WTC11 (cell line): ENCODE measurements at regions not wholly inside any gene's neighbourhood (a gene's known extent, or its start where the extent isn't known, plus 50 kb on each side); places are given as distances from the start of the nearest gene placed in this dataset.

Experiments used
- FOXK1 ChIP-seq: sonication (generic); formaldehyde crosslinking; IDR thresholded peaks from 2 replicates; pipeline ENCODE4 v1.8.0; 2022; ENCODE audit warnings: mild to moderate bottlenecking, moderate library complexity, missing genetic modification reagents
- RELA ChIP-seq: sonication (generic); formaldehyde crosslinking; IDR thresholded peaks from 2 replicates; pipeline ENCODE4 v1.8.1; 2022; ENCODE audit warnings: missing genetic modification reagents, mild to moderate bottlenecking, borderline replicate concordance
- TF ChIP-seq, protein P1 (sequence below): fragments of 200-600 bp; IDR thresholded peaks from 2 replicates; pipeline ENCODE4 v1.8.0; 2022; ENCODE audit warnings: antibody characterized with exemption
- TF ChIP-seq, protein P2 (sequence below): sonication (generic); formaldehyde crosslinking; IDR thresholded peaks from 2 replicates; pipeline ENCODE4 v1.8.1; 2023; ENCODE audit warnings: mild to moderate bottlenecking, missing genetic modification reagents, moderate library complexity
- TF ChIP-seq, protein P3 (sequence below): sonication (generic); formaldehyde crosslinking; conservative IDR thresholded peaks from 2 replicates; pipeline ENCODE4 v1.8.1; 2022; ENCODE audit warnings: mild to moderate bottlenecking, missing genetic modification reagents
- TF ChIP-seq, protein P4 (sequence below): sonication (generic); formaldehyde crosslinking; IDR thresholded peaks from 2 replicates; pipeline ENCODE4 v1.8.1; 2023; ENCODE audit warnings: mild to moderate bottlenecking, missing genetic modification reagents, moderate library complexity
- TF ChIP-seq, protein P5 (sequence below): sonication (generic); formaldehyde crosslinking; IDR thresholded peaks from 2 replicates; pipeline ENCODE4 v1.8.0; 2022; ENCODE audit warnings: mild to moderate bottlenecking, missing genetic modification reagents
- TF ChIP-seq, protein P6 (sequence below): sonication (generic); formaldehyde crosslinking; IDR thresholded peaks from 2 replicates; pipeline ENCODE4 v1.8.0; 2022; ENCODE audit warnings: mild to moderate bottlenecking, missing genetic modification reagents
- TF ChIP-seq, protein P7 (sequence below): sonication (generic); formaldehyde crosslinking; IDR thresholded peaks from 2 replicates; pipeline ENCODE4 v1.8.1; 2022; ENCODE audit warnings: low read depth, missing genetic modification reagents, borderline replicate concordance
- TF ChIP-seq, protein P8 (sequence below): sonication (generic); formaldehyde crosslinking; IDR thresholded peaks from 2 replicates; pipeline ENCODE4 v1.8.0; 2023; ENCODE audit warnings: missing genetic modification reagents, mild to moderate bottlenecking, borderline replicate concordance
- TF ChIP-seq, protein P9 (sequence below): fragments of 250-450 bp; sonication (Bioruptor Pico); IDR thresholded peaks from 2 replicates; pipeline ENCODE4 v2.1.2; 2022; ENCODE audit warnings: mild to moderate bottlenecking, moderate library complexity

DNA sequence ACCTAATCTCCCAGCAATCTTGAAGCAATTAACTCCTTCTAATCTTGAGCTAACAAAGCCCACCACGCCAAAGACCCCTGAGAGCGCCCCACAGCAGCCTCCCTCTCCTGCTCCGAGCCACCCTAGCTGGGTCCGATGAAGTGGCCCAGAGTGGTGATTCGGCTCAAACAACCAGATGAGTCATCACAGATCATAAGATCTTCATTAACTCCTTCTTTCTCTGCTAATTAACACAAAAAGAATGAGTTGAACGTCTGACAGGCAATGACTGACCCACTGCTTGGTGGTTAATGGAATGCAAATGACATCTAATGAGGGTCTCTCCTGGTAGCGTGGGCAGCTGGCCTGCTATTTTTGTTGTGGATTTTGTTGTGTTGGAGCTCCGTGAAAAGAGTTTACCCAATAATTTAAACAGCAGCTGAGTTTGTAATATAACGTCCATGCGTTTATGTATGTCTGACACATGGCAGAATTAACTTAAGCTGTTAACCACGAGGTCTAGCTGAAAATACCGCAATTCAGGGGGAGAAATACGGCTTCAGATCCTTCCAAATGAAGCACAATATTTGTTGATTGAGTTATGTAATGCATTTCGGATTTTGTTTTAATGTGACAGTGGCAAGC, 161.4 kb downstream of the RAB11FIP2 start:
- TF ChIP-seq, protein P1, sequence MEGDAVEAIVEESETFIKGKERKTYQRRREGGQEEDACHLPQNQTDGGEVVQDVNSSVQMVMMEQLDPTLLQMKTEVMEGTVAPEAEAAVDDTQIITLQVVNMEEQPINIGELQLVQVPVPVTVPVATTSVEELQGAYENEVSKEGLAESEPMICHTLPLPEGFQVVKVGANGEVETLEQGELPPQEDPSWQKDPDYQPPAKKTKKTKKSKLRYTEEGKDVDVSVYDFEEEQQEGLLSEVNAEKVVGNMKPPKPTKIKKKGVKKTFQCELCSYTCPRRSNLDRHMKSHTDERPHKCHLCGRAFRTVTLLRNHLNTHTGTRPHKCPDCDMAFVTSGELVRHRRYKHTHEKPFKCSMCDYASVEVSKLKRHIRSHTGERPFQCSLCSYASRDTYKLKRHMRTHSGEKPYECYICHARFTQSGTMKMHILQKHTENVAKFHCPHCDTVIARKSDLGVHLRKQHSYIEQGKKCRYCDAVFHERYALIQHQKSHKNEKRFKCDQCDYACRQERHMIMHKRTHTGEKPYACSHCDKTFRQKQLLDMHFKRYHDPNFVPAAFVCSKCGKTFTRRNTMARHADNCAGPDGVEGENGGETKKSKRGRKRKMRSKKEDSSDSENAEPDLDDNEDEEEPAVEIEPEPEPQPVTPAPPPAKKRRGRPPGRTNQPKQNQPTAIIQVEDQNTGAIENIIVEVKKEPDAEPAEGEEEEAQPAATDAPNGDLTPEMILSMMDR: no peak
- TF ChIP-seq, protein P2, sequence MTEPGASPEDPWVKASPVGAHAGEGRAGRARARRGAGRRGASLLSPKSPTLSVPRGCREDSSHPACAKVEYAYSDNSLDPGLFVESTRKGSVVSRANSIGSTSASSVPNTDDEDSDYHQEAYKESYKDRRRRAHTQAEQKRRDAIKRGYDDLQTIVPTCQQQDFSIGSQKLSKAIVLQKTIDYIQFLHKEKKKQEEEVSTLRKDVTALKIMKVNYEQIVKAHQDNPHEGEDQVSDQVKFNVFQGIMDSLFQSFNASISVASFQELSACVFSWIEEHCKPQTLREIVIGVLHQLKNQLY (CRISPR knock-in tag): no peak
- TF ChIP-seq, protein P3, sequence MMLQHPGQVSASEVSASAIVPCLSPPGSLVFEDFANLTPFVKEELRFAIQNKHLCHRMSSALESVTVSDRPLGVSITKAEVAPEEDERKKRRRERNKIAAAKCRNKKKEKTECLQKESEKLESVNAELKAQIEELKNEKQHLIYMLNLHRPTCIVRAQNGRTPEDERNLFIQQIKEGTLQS (CRISPR knock-in tag): no peak
- TF ChIP-seq, protein P4, sequence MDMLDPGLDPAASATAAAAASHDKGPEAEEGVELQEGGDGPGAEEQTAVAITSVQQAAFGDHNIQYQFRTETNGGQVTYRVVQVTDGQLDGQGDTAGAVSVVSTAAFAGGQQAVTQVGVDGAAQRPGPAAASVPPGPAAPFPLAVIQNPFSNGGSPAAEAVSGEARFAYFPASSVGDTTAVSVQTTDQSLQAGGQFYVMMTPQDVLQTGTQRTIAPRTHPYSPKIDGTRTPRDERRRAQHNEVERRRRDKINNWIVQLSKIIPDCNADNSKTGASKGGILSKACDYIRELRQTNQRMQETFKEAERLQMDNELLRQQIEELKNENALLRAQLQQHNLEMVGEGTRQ (CRISPR knock-in tag): no peak
- TF ChIP-seq, protein P5, sequence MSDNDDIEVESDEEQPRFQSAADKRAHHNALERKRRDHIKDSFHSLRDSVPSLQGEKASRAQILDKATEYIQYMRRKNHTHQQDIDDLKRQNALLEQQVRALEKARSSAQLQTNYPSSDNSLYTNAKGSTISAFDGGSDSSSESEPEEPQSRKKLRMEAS (CRISPR knock-in tag): no peak
- TF ChIP-seq, protein P6, sequence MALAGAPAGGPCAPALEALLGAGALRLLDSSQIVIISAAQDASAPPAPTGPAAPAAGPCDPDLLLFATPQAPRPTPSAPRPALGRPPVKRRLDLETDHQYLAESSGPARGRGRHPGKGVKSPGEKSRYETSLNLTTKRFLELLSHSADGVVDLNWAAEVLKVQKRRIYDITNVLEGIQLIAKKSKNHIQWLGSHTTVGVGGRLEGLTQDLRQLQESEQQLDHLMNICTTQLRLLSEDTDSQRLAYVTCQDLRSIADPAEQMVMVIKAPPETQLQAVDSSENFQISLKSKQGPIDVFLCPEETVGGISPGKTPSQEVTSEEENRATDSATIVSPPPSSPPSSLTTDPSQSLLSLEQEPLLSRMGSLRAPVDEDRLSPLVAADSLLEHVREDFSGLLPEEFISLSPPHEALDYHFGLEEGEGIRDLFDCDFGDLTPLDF: no peak
- TF ChIP-seq RELA (CRISPR knock-in tag) (no peak), FOXK1 (no peak)
- TF ChIP-seq, protein P7, sequence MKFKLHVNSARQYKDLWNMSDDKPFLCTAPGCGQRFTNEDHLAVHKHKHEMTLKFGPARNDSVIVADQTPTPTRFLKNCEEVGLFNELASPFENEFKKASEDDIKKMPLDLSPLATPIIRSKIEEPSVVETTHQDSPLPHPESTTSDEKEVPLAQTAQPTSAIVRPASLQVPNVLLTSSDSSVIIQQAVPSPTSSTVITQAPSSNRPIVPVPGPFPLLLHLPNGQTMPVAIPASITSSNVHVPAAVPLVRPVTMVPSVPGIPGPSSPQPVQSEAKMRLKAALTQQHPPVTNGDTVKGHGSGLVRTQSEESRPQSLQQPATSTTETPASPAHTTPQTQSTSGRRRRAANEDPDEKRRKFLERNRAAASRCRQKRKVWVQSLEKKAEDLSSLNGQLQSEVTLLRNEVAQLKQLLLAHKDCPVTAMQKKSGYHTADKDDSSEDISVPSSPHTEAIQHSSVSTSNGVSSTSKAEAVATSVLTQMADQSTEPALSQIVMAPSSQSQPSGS (CRISPR knock-in tag): no peak
- TF ChIP-seq, protein P8, sequence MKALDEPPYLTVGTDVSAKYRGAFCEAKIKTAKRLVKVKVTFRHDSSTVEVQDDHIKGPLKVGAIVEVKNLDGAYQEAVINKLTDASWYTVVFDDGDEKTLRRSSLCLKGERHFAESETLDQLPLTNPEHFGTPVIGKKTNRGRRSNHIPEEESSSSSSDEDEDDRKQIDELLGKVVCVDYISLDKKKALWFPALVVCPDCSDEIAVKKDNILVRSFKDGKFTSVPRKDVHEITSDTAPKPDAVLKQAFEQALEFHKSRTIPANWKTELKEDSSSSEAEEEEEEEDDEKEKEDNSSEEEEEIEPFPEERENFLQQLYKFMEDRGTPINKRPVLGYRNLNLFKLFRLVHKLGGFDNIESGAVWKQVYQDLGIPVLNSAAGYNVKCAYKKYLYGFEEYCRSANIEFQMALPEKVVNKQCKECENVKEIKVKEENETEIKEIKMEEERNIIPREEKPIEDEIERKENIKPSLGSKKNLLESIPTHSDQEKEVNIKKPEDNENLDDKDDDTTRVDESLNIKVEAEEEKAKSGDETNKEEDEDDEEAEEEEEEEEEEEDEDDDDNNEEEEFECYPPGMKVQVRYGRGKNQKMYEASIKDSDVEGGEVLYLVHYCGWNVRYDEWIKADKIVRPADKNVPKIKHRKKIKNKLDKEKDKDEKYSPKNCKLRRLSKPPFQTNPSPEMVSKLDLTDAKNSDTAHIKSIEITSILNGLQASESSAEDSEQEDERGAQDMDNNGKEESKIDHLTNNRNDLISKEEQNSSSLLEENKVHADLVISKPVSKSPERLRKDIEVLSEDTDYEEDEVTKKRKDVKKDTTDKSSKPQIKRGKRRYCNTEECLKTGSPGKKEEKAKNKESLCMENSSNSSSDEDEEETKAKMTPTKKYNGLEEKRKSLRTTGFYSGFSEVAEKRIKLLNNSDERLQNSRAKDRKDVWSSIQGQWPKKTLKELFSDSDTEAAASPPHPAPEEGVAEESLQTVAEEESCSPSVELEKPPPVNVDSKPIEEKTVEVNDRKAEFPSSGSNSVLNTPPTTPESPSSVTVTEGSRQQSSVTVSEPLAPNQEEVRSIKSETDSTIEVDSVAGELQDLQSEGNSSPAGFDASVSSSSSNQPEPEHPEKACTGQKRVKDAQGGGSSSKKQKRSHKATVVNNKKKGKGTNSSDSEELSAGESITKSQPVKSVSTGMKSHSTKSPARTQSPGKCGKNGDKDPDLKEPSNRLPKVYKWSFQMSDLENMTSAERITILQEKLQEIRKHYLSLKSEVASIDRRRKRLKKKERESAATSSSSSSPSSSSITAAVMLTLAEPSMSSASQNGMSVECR: no peak
- TF ChIP-seq, protein P9, sequence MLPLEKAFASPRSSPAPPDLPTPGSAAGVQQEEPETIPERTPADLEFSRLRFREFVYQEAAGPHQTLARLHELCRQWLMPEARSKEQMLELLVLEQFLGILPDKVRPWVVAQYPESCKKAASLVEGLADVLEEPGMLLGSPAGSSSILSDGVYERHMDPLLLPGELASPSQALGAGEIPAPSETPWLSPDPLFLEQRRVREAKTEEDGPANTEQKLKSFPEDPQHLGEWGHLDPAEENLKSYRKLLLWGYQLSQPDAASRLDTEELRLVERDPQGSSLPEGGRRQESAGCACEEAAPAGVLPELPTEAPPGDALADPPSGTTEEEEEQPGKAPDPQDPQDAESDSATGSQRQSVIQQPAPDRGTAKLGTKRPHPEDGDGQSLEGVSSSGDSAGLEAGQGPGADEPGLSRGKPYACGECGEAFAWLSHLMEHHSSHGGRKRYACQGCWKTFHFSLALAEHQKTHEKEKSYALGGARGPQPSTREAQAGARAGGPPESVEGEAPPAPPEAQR (CRISPR knock-in tag): no peak
